ENCODE measurements at regions not wholly inside any gene's neighbourhood (a gene's known extent, or its start where the extent isn't known, plus 50 kb on each side); places are given as distances from the start of the nearest gene placed in this dataset.

- Mint-ChIP-seq H3K9me3 (ENCODE audit: unreplicated experiment) (no peaks in the 10 kb centered on the region), H3K36me3 (ENCODE audit: unreplicated experiment) (no peaks in the 10 kb centered on the region), H3K27me3 (ENCODE audit: unreplicated experiment) (no peaks in the 10 kb centered on the region), H3K4me1 (ENCODE audit: low read depth, unreplicated experiment) (peaks cover 11% of the 10 kb centered on the region), H3K27ac (ENCODE audit: unreplicated experiment) (no peak overlapping the region), H3K4me3 (ENCODE audit: unreplicated experiment) (no peak overlapping the region)
- no peak for DNase-seq
- no peak for TF ChIP-seq CTCF (IDR thresholded peaks at IDR 0.05; ENCODE audit: partially characterized antibody, unreplicated experiment)
Observed at GRCh38 chr9:13715430-13715829, 435.9 kb upstream of the MPDZ start.

- no peak for TF ChIP-seq CTCF (IDR thresholded peaks at IDR 0.05; ENCODE audit: partially characterized antibody, unreplicated experiment)
- H3K27me3 Mint-ChIP-seq (ENCODE audit: unreplicated experiment) = peaks cover 1% of the 10 kb centered on the region
- peaks cover 9% of the 10 kb centered on the region for H3K4me1 Mint-ChIP-seq (ENCODE audit: low read depth, unreplicated experiment)
- no peak overlapping the region for H3K4me3 Mint-ChIP-seq (ENCODE audit: unreplicated experiment)
- no peak overlapping the region for H3K27ac Mint-ChIP-seq (ENCODE audit: unreplicated experiment)
- no peaks in the 10 kb centered on the region for H3K9me3 Mint-ChIP-seq (ENCODE audit: unreplicated experiment)
- DNase-seq = no peak
- no peaks in the 10 kb centered on the region for H3K36me3 Mint-ChIP-seq (ENCODE audit: unreplicated experiment)
Observed at GRCh38 chr9:13707612-13708576, 428.4 kb upstream of the MPDZ start.

- H3K27ac Mint-ChIP-seq (ENCODE audit: unreplicated experiment) = peak overlapping the region; percentile 77
- H3K4me1 Mint-ChIP-seq (ENCODE audit: low read depth, unreplicated experiment) = peaks cover 9% of the 10 kb centered on the region
- H3K9me3 Mint-ChIP-seq (ENCODE audit: unreplicated experiment) = no peaks in the 10 kb centered on the region
- peak overlapping the region; percentile 9 for H3K4me3 Mint-ChIP-seq (ENCODE audit: unreplicated experiment)
- DNase-seq = no peak
- TF ChIP-seq CTCF (IDR thresholded peaks at IDR 0.05; ENCODE audit: partially characterized antibody, unreplicated experiment) = no peak
- peaks cover 1% of the 10 kb centered on the region for H3K27me3 Mint-ChIP-seq (ENCODE audit: unreplicated experiment)
- H3K36me3 Mint-ChIP-seq (ENCODE audit: unreplicated experiment) = no peaks in the 10 kb centered on the region
Observed at GRCh38 chr9:13705918-13706317, 426.4 kb upstream of the MPDZ start.

GRCh38 chr9:13705373-13705772 lies 425.9 kb upstream of the MPDZ start:
- no peak for TF ChIP-seq CTCF (IDR thresholded peaks at IDR 0.05; ENCODE audit: partially characterized antibody, unreplicated experiment)
- Mint-ChIP-seq H3K27ac (ENCODE audit: unreplicated experiment) (no peak overlapping the region), H3K9me3 (ENCODE audit: unreplicated experiment) (no peaks in the 10 kb centered on the region), H3K4me3 (ENCODE audit: unreplicated experiment) (no peak overlapping the region), H3K36me3 (ENCODE audit: unreplicated experiment) (no peaks in the 10 kb centered on the region), H3K27me3 (ENCODE audit: unreplicated experiment) (peaks cover 1% of the 10 kb centered on the region), H3K4me1 (ENCODE audit: low read depth, unreplicated experiment) (peaks cover 9% of the 10 kb centered on the region)
- no peak for DNase-seq

- Mint-ChIP-seq H3K36me3 (ENCODE audit: unreplicated experiment) (peaks cover 5% of the 10 kb centered on the region), H3K27me3 (ENCODE audit: unreplicated experiment) (no peaks in the 10 kb centered on the region), H3K9me3 (ENCODE audit: unreplicated experiment) (no peaks in the 10 kb centered on the region), H3K4me1 (ENCODE audit: low read depth, unreplicated experiment) (no peaks in the 10 kb centered on the region), H3K4me3 (ENCODE audit: unreplicated experiment) (no peak overlapping the region), H3K27ac (ENCODE audit: unreplicated experiment) (no peak overlapping the region)
- TF ChIP-seq CTCF (IDR thresholded peaks at IDR 0.05; ENCODE audit: partially characterized antibody, unreplicated experiment) = no peak
- no peak for DNase-seq
Observed at GRCh38 chr9:13690595-13690994, 411.1 kb upstream of the MPDZ start.
